H1 (cell line): ENCODE measurements at regions not wholly inside any gene's neighbourhood (a gene's known extent, or its start where the extent isn't known, plus 50 kb on each side); places are given as distances from the start of the nearest gene placed in this dataset.

Experiments
- ATF2 ChIP-seq: IDR thresholded peaks from 2 replicates; pipeline ENCODE4 v1.6.1; 2012; ENCODE audit warnings: low read length, inconsistent platforms

GRCh38 chr20:50304923-50305635 is 114.4 kb downstream of the CEBPB start (continued):
- no peak for TF ChIP-seq ATF2
